ENCODE measurements at regions not wholly inside any gene's neighbourhood (a gene's known extent, or its start where the extent isn't known, plus 50 kb on each side); places are given as distances from the start of the nearest gene placed in this dataset.

DNA sequence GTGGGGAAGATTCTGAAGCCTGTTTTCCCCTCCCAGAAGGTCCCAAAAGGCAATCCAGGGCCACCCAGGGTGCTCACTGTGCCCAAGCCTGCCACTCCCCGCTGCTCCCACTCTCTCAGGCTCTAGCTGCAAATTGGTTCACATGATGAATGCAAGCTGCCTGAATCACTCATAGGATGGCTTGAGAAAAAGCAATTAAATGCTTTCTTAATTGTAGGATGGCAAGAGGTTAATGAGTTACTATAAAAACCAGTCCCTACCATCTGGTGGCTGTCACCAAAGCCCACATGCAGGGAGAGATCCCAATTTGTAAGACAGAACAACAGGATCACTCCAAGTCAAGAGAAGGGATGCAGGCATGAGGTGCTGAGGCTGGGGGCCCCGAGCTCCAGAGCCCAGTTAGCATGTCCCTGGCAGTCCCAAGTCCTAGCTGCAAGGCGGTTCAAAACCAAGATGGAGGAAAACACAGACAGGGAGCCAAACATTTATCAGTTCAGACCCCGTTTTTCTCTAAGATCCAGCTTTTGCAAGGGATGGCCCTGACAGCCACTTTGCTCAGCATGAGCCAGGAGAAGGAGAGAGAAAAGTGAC, 207.1 kb downstream of the UACA start:
- DNase-seq (ENCODE audit: low read depth, low spot score) = no peak

DNA sequence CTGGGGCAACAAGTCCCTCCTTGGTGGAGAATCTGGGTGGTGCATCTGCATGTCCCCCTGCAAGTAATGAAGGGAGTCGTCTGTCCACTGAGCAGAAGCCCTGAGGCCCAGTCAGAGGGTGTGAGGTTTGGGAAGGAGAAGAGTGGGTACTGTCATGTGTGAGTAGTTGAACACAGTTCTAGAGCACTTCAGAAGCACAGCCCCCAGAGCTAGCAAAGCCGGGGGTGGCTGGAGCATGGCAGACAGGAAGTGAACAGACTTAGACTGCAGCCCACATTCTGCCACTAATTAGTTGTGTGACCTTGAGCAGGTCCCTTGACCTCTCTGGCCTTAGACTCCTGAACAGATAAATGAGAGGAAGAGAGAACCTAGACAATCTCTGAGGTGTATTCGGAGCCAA, 207.6 kb downstream of the UACA start:
- DNase-seq (ENCODE audit: low read depth, low spot score) = no peak

DNA sequence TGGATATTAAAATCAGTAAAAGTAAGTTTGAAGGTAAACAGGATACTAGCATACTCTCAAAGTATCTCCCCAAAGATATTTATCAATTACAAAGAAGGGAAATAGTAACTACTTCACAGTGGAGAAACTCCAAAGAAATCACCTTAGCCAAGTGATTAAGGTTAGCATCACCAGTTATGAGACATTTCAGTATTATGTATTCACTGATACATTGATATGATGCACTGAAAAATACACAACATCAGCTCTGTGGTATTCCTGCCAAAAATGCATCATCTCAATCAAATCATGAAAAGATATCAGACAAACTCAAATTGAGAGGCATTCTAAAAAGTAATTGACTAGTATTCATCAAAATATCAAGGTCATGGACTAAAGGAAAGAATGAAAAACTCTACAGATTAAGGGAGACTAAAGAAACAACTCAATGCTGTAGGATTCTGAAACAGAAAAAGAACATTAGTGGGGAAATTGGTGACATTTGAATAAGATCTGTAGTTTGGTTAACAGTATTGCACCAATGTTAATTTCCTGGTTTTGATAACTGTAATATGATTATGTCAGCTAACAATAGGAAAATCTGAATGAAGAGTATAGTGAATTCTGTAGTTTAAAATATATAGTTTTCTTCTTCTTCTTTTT, 215.4 kb downstream of the UACA start:
- DNase-seq (ENCODE audit: low read depth, low spot score) = no peak

DNA sequence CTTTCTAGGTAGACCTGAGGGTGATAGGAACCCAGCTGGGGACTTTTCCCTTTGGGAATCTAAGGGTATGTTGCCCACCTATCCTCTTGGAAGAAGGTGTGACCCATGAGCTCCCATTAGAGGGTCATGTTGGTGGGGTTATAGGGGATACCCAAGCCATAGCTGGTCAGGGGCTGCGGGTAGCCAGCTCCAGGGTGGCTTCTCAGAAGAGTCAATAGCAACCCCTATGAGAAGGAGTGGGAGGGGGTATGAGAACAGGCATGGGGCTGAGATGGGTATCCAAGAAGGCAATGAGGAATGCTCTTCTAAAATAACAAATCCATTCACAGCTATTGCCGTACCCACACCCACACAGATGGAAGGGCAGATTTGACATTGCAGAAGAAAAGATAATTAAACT, 217.8 kb downstream of the UACA start:
- no peak for DNase-seq (ENCODE audit: low read depth, low spot score)

DNA sequence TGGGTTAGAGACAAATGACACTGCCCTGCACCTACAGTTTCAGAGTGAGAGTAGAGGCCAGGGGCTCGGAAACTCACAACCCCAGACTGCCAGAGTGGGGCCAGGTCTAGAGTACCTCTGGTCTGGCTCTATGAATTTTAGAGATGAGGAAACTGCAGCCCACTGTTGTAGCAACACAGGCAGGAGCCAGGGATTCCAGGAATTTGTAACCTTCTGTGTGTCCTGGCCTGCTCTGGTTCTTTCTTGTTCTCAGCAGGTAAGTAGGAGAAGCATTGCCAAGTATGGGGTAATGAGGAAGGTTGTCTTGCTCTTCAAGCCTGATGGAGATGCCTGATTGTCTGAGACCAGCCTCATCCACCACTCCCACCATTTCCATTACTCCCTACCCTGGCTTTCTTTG, 221.8 kb downstream of the UACA start:
- no peak for DNase-seq (ENCODE audit: low read depth, low spot score)

DNA sequence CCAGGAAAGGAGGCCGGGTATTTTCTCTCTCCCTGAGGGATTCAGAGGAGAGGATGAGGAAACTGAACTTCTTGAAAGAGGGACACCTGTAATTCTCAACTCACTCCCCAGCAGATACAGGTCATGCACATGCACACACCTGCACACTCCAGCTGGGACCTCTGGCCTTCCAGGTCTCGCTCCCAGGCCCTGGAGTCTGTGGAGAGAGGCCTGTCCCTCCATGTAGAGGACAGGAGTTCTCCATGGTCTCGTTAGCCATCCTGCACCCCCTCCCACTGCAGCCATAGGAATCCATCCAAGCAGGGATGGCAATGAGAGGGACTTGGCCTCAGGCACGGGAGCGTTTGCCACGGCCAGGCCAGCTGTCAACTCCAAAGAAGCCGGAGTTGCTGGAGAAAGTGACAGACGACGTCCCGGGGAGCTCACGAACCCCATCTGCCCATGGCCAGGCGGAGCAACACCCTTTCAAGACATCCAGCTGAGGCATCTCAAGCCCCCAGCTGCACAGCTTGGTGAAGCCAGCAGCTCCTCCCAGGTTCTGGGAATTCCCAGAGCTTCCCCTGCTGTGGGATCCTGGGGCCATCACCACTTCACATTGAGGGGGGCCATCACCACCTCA, 223.3 kb downstream of the UACA start:
- DNase-seq (ENCODE audit: low read depth, low spot score) = no peak

DNA sequence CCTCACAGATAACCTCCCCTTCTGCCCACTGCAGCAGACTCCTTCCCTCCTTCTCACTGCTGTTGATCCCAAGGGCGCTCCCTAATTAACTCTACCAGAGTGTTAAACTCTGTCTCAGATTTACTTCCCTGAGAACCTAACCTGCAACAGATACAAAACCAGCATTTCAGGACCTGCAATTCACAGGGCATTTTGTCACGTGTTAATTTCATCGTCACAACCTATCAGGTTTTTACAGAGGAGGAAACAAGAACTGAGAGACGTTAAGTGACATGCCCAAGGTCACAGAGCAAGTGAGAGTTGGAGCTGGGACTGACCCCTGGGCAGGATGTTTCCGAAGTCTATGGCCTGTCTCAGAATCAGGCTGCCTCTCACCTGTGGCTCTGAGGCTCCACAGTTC, 223.9 kb downstream of the UACA start:
- no peak for DNase-seq (ENCODE audit: low read depth, low spot score)

DNA sequence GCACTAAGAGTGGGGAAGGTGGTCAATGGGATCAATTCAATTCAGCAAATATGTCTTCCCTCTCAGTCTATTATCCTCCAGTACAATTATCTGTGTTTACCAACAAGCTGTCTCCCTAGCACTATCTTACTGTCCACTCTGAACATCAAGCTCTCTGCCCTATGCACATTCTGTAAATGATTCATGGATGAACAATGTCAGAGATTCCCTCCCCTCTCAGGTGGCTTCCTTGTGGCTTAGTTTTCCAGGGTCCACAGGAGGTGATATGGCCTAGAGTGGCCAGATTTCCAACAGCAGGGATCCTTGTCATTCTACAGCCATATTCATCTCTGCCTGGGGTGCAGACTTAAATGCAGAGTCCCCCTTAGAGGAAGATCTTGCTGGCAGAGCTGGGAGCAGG, 225.1 kb downstream of the UACA start:
- no peak for DNase-seq (ENCODE audit: low read depth, low spot score)

DNA sequence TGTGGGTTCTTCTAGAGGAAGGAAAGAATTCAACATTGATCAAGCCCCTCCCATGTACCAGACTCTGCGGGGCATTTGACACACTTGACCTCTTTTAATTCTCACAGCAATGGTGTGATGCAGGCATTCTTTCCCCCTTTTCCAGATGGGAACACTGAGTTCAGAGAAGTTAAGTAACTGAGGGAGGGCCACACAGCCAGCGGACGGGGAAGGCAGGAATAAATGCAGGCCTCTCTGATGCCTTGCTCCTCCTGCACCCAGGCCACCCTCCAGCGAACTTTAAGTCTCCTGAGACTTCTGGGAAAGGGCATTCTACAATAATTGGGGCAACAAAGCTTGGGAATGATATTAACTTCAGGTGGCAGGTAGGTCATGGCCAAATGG, 227.4 kb downstream of the UACA start:
- DNase-seq (ENCODE audit: low read depth, low spot score) = no peak

DNA sequence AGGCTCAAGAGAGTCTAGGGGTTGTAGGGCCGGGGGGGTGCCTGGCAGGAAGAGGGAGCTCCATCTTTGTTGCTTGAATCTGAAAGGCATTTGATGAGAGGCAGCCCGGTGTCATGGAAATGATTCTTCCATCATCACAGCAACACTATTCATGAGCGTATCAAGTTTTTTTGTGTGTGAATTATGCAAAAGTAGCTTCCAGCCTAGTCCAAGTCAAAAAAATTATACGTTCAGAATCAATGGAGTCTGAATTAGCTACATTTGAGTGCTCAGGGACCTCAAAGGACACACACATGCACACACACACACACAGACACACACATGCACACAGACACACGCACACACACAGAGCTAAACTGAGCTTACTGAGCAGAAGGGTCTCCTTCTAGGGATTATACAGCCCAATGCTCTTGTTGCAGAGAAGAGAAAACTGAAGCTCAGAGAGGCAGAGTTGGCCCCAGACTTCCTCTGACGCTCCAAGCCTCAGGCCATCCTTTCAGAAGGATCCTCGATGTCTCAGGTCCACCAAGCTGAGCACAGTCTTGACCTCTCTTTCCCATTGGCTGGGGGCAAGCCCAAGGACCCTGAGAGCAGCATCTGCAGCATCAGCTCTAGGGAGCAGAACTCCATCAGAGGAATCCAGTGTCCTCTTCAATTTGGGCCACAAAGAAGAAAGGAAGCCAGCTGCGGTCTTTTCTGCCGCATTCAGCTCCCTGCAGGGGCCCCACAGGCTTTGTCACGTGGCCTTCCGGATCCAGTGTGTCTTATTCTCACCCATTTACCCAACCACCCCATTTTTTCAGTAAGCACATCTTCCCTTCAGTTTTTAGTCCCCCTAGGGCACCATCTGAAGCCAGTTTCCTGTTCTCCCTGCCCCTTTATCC, 228.0 kb downstream of the UACA start:
- DNase-seq (ENCODE audit: low read depth, low spot score) = no peak

DNA sequence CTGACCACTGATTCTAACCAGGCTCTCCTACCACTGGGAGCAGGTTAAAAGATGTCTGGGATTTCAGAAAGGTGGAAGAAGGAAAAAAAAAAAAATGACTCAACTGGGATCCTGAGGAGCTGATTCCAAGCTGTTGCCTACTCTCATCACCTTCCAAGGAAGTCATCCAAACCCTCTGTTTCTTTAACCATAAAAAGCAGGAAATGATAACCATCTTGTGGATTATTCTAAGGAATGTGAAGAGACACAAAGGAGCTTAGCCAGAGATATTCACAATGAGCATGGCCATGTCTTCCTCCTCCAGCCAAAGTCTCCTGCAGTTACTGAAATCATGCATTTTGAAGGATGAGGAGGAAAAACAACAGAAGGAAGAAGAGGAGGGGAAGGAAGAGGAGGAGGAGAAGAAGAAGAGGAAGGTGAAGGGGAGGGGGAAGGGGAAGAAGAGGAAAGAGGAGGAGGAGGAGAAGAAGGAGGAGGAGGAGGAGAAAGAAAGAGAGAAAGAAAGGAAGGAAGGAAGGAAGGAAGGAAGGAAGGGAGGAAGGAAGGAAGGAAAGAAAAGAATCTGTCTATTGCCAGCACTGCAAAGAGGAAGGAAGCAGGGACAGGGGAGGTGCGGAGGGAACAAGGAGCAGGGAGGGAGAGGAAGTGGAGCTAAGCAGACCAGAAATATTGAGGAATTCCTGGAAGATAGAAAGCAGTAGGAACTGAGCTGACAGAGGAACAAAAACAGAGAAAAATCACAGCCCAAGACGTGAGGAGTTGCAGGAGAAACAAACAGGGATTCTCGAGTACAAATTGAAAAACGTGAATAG, 229.2 kb downstream of the UACA start:
- no peak for DNase-seq (ENCODE audit: low read depth, low spot score)

DNA sequence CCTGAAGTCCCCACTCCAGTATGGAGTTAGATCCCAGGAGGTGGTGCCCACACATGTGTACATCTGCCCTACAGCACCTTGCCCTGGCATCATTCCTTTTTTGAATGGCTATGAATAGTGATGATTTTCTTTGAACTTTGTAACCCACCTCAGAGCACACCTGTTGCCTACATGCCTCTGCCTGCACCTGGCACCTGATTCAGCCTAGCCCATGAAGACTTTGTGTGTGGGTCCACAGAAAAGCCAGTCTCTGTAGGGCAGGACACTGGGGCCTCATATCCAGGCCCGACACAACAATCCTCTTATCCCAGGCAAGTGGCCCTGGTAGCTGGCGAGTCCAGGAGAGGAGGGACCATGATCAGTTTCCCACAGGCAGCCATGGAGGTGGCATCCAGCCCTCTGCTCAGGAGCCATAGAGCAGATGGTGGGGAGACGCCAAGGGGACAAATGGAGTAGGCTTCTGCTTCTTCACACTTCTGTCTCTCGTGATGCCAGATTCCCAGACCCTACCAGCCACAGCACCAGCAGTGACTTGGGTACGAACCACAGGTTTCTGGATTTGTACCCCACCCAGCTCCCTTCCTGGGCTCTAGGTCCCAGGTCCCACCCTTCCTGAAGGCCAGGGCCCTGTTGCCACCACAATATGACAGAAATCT, 230.7 kb downstream of the UACA start:
- DNase-seq (ENCODE audit: low read depth, low spot score) = no peak

DNA sequence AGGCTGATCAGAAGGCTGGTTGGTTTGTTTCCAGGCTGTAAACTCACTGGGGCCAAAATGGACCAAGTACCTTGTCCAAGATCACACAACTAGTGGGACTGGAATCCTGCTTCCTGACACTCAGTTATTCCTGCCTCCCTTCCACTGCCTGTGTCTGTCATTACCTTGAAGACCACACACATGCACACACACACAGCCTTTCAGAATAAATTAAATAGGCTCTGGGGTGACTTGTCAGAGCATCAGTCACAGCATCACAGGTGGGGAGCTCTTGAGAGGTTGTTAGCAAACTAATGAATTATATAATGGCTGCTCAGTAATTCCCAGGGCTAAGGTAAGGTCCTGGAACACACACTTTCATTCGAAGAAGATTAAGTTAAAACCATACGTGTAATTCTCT, 231.8 kb downstream of the UACA start:
- DNase-seq (ENCODE audit: low read depth, low spot score) = no peak

DNA sequence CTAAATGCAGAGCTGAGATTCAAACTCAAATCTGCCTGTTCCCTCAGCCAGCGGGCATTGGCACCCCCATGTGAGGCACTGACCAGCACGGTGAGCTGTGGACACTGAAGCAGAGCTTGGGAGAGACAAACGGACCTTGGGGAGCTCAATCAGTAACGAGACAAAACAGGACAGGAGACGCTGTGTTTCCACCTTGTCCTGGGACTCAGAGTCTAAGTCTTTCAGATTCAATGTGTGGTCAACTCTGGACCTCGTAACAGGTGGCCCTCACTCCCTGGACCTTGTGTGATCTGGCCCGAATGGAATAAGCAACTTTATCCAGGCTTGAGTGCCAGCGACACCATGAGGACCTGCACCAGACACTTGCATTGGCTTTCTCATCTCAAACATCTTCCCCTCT, 232.5 kb downstream of the UACA start:
- DNase-seq (ENCODE audit: low read depth, low spot score) = no peak

DNA sequence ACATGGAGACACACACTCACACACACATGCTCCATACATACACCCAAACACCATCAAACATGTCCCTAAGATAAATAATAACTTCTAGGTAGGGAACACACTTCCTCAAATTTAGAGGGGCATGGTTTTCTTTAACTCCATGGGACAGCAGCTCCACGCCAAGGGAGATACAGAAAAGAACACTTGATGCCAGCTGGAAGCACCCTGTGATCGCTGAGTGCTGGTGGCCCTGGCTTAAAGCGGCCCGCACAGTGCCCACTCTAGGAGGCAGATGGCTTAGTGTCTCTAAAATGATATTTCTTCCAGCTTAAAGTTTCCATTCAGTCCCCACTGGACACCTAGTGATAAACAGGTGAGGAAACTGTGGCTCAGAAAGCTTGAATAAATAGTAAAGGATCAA, 232.9 kb downstream of the UACA start:
- DNase-seq (ENCODE audit: low read depth, low spot score) = no peak

DNA sequence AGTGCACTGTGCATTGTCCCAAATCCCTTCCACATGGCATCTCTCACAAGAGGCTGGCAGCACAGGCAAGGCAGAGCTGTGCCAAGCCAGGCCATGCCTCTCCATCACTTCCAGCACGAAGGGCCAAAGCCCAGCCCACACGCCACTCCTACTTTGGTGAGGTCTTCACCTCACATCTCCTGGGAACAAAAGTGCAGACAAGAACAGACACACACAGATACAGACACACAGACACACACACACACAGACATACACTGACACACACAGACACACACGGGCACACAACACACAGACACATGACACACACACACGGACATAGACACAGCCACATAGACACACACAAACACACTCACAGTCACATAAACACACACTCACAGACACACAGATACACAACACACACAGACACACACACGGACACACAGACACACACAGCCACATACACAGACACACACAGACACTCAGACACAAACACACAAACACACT, 233.3 kb downstream of the UACA start:
- DNase-seq (ENCODE audit: low read depth, low spot score) = no peak

DNA sequence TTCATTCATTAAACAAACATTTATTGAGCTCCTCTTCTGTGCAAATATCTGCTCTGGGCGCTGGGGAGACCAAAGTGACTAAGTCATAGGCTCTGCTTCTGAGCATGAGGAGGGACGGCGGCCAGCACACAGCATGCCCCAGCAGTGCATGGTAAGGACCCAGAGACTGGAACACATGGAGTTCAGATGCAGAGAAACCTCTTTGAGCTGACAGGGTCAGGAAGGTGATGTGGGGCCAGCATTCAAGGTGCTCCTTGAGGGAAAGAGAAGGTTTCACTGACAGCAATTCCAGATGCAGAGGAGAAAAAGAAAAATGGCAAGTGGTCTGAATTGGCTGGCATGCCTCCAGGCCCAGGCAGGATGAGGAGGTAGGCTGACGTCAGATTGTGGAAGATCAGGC, 234.5 kb downstream of the UACA start:
- no peak for DNase-seq (ENCODE audit: low read depth, low spot score)

DNA sequence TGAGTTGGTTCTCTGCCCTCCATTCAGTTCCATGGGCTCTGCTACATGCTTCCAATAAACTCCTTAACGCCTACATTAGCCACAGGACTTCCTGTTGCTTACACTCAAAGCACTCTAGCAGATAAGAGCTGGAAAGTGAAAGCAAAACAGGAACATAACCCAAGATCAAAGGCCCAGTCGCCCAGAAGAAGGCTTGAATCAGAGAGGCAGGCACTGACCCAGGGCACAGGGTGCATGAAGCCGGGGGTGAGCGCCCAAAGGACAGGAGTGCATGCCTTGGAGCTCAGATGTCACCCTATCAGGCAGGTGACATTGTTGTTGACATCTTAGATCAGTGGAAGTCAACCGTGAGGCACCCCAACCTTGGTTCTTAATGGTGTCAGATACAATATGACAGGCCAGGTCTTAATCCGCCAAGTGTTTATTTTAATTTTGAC, 235.1 kb downstream of the UACA start:
- peak; percentile 28 for DNase-seq (ENCODE audit: low read depth, low spot score)

DNA sequence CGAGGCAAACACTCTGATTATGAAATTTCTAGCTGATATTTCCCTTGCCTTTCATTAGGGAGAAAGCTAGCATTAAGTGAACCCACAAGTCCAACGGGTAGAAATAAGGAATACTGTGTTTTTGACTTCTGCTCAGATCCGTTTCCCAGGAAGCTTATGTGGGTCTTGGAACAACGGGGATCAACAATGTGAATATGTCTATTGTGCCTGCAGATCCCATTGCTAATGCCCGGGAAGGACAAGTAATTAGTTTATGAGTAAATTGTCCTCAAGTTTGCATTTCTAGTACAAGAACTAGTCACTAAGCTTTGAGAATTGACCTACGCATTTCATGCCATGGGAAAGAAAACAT, 236.4 kb downstream of the UACA start:
- DNase-seq (ENCODE audit: low read depth, low spot score) = no peak

DNA sequence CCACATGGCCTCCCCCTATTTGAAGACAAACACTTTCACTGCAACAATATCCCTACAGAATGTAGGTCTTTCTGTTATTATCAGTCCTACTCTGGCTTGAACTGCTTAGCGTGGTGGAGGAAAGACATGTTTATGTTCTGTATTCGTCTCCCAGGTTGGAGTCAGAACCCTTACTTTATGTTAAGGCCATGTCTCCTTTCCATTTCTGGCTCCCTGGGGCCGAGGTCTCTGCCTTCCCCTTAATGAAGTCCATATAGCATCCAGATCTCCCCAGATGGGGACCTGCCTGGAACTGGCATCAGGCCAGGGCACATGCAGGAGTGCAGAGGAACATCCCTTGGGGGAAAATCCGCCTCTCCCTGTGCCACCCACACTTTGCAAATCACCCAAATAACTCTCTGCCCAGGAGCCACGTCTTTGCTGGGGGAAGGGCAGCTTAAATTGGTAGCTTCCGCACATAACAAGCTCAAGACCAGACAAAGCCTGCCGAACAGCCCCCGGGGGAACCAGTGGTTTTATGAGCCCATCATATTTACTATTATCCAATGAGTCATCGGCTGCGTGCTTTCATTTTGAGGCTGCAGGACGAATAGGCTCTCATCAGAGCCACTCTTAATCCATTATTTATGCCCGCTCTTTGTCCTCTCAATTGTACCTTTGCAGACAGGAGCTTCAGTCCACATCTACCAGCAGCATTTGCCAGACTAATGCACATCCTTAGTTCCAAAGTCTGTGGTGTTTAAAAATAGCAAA, 237.0 kb downstream of the UACA start:
- no peak for DNase-seq (ENCODE audit: low read depth, low spot score)
